ENCODE measurements at regions not wholly inside any gene's neighbourhood (a gene's known extent, or its start where the extent isn't known, plus 50 kb on each side); places are given as distances from the start of the nearest gene placed in this dataset. TPM values are rescaled to one million over a fixed set of nuclear protein-coding genes. Genes with fewer than 3 reads are reported as not detected.

- no peak for DNase-seq (ENCODE audit: low read depth in 2 of 3, low spot score in 2 of 3)
Measured at GRCh38 chr3:124679048-124679638, 51.1 kb upstream of the UMPS start.

Small RNA genes lying in the stretch of these regions (small RNA-seq; reads per million reads assigned to genes)
- not detected for gene MIR5002
- gene MIR6083, result not detected
- not detected for gene RNU6-143P

All from hematopoietic multipotent progenitor cell (in vitro differentiated cells).